ENCODE measurements at regions not wholly inside any gene's neighbourhood (a gene's known extent, or its start where the extent isn't known, plus 50 kb on each side); places are given as distances from the start of the nearest gene placed in this dataset.

- POLR2A ChIA-PET, result no interaction called here
- H3K4me3 Mint-ChIP-seq, result no peak overlapping the region
Observed at GRCh38 chr1:173420330-173420806, 56.8 kb upstream of the PRDX6 start.

GRCh38 chr1:173421286-173421685, 55.8 kb upstream of the PRDX6 start:
- Mint-ChIP-seq H3K4me3 (no peak overlapping the region), H3K36me3 (ENCODE audit: low read depth) (peaks cover 14% of the 10 kb centered on the region), H3K9me3 (no peaks in the 10 kb centered on the region), H3K27ac (no peak overlapping the region), H3K4me1 (ENCODE audit: low read depth) (peaks cover 7% of the 10 kb centered on the region), H3K27me3 (no peaks in the 10 kb centered on the region)
- POLR2A ChIA-PET, result no interaction called here
- Histone ChIP-seq H3K4me3 (ENCODE audit: low read length) (no peak overlapping the region), H3K27me3 (ENCODE audit: control insufficient read depth in 1 of 2, insufficient read depth in 2 of 2, low read length in 2 of 2) (no peaks in the 10 kb centered on the region), H3K36me3 (ENCODE audit: insufficient read depth, low read length) (peaks cover 13% of the 10 kb centered on the region), H3K4me1 (ENCODE audit: insufficient read depth, low read length) (peaks cover 4% of the 10 kb centered on the region), H3K9me3 (ENCODE audit: control insufficient read depth in 1 of 2, insufficient read depth in 1 of 2, low read length in 2 of 2) (no peaks in the 10 kb centered on the region), H3K27ac (ENCODE audit: low read depth in 1 of 2, low read length in 2 of 2) (no peak overlapping the region)
- no peak for TF ChIP-seq CTCF (IDR thresholded peaks at IDR 0.05)
- DNase-seq (no peak), ATAC-seq (ENCODE audit: poor library complexity) (no peak)
- intact Hi-C loops (cut with DNase I, micrococcal nuclease), result loop anchor here (2.0 to 10.0 kb wide), 7 partner anchors 291 to 1324 kb away; partner anchors contain the start of gene KLHL20 (in 1 of the 2)
- CTCF ChIA-PET, result interaction anchor here (1.3 kb wide), 1 partner anchor 8 kb away, joined by 5 read pairs; no protein-coding TSS in a partner anchor

More at GRCh38 chr1:173420330-173420806, 56.8 kb upstream of the PRDX6 start:
- CTCF ChIA-PET, result interaction anchor here (0.7 to 1.3 kb wide), 5 partner anchors 9 to 678 kb away, joined by 3 to 8 read pairs (median 4); partner anchors contain the start of gene DARS2
- peaks cover 22% of the 10 kb centered on the region for H3K36me3 Mint-ChIP-seq (ENCODE audit: low read depth)
- ATAC-seq (ENCODE audit: poor library complexity), result peak; percentile 96
- peak; percentile 12 to 84 (median 38) for DNase-seq
- no peak overlapping the region for H3K27ac ChIP-seq (ENCODE audit: low read depth in 1 of 2, low read length in 2 of 2)
- peaks cover 7% of the 10 kb centered on the region for H3K4me1 Mint-ChIP-seq (ENCODE audit: low read depth)
- no peaks in the 10 kb centered on the region for H3K27me3 Mint-ChIP-seq
- H3K9me3 Mint-ChIP-seq, result no peaks in the 10 kb centered on the region
- no peak overlapping the region for H3K27ac Mint-ChIP-seq
- peaks cover 18% of the 10 kb centered on the region for H3K36me3 ChIP-seq (ENCODE audit: insufficient read depth, low read length)
- H3K4me1 ChIP-seq (ENCODE audit: insufficient read depth, low read length), result peaks cover 4% of the 10 kb centered on the region
- no peaks in the 10 kb centered on the region for H3K27me3 ChIP-seq (ENCODE audit: control insufficient read depth in 1 of 2, insufficient read depth in 2 of 2, low read length in 2 of 2)
- H3K9me3 ChIP-seq (ENCODE audit: control insufficient read depth in 1 of 2, insufficient read depth in 1 of 2, low read length in 2 of 2), result no peaks in the 10 kb centered on the region
- peak; percentile 91 for TF ChIP-seq CTCF (IDR thresholded peaks at IDR 0.05)
- H3K4me3 ChIP-seq (ENCODE audit: low read length), result no peak overlapping the region
- intact Hi-C loops (cut with DNase I, micrococcal nuclease), result loop anchor here (1.0 to 10.0 kb wide), 9 partner anchors 292 to 1324 kb away; partner anchors contain the start of genes CENPL (in 1 of the 2), DARS2 (in 1 of the 2) and KLHL20 (in 1 of the 2)

GRCh38 chr1:173421789-173422188, 55.3 kb upstream of the PRDX6 start:
- Mint-ChIP-seq H3K4me3 (no peak overlapping the region), H3K27ac (no peak overlapping the region), H3K27me3 (no peaks in the 10 kb centered on the region), H3K9me3 (no peaks in the 10 kb centered on the region), H3K36me3 (ENCODE audit: low read depth) (peaks cover 14% of the 10 kb centered on the region), H3K4me1 (ENCODE audit: low read depth) (peaks cover 7% of the 10 kb centered on the region)
- no peak for TF ChIP-seq CTCF (IDR thresholded peaks at IDR 0.05)
- DNase-seq, result no peak
- Histone ChIP-seq H3K4me1 (ENCODE audit: insufficient read depth, low read length) (peaks cover 4% of the 10 kb centered on the region), H3K27me3 (ENCODE audit: control insufficient read depth in 1 of 2, insufficient read depth in 2 of 2, low read length in 2 of 2) (no peaks in the 10 kb centered on the region), H3K27ac (ENCODE audit: low read depth in 1 of 2, low read length in 2 of 2) (no peak overlapping the region), H3K4me3 (ENCODE audit: low read length) (no peak overlapping the region), H3K9me3 (ENCODE audit: control insufficient read depth in 1 of 2, insufficient read depth in 1 of 2, low read length in 2 of 2) (no peaks in the 10 kb centered on the region), H3K36me3 (ENCODE audit: insufficient read depth, low read length) (peaks cover 13% of the 10 kb centered on the region)
- ATAC-seq (ENCODE audit: poor library complexity), result no peak
- CTCF ChIA-PET, result interaction anchor here (1.3 kb wide), 1 partner anchor 8 kb away, joined by 5 read pairs; no protein-coding TSS in a partner anchor
- POLR2A ChIA-PET, result no interaction called here
- intact Hi-C loops (cut with DNase I, micrococcal nuclease), result loop anchor here (2.0 to 10.0 kb wide), 7 partner anchors 291 to 1323 kb away; partner anchors contain the start of gene KLHL20 (in 1 of the 2)
